ENCODE measurements at regions not wholly inside any gene's neighbourhood (a gene's known extent, or its start where the extent isn't known, plus 50 kb on each side); places are given as distances from the start of the nearest gene placed in this dataset.

GRCh38 chr1:192459467-192459866 lies 116.1 kb upstream of the RGS1 start:
- TF ChIP-seq POLR2A (IDR thresholded peaks at IDR 0.05; ENCODE audit: low read depth, low read length) (no peak), POLR2AphosphoS5 (IDR thresholded peaks at IDR 0.05; ENCODE audit: low read depth, low read length) (no peak)

Measured in GM12891 (cell line).